HG03571 (cell line): ENCODE measurements at regions not wholly inside any gene's neighbourhood (a gene's known extent, or its start where the extent isn't known, plus 50 kb on each side); places are given as distances from the start of the nearest gene placed in this dataset.

Experiments
- ATAC-seq: cut with Tn5 transposase; IDR thresholded peaks from one replicate; pipeline ENCODE4 v1.9.1; 2021; ENCODE audit not compliant: unreplicated experiment

DNA sequence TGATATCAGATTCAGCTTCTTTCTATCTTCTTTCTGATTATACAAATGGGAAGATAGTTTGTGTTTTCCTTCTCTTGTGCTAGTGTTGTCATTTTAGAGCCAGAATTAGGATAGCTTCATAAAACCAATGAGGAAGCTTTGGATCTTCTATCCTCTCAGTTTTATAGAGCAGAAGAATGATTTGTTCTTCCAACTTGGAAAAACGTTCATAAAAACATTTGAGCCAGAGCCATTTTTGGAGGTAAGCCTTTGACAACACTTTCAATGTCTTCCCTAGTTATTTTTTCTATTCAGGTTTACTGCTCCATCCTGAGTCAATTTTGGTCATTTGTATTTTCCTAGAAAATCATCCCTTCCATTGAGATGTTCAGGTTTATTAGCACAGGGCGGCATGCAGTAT, 91.2 kb upstream of the MYOCD start:
- no peak for ATAC-seq

DNA sequence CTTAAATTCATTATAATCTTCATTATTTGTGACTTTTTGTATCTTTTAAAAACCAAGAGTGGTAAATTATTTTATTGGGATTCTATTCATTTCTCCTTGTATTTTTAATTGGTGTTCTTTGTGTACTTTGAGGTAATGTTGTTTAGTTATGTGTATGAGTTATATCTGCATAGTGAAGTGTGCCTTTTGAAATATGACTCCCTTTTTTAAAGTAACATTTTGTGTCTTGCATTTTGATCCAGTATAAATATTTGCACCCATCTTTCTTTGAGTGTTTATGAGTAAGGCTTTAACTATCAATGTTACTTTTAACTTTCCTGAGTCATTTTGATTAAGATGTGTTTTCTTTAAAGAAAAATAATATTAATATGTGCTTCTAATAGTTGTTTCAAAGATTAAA, 90.0 kb upstream of the MYOCD start:
- ATAC-seq: no peak

DNA sequence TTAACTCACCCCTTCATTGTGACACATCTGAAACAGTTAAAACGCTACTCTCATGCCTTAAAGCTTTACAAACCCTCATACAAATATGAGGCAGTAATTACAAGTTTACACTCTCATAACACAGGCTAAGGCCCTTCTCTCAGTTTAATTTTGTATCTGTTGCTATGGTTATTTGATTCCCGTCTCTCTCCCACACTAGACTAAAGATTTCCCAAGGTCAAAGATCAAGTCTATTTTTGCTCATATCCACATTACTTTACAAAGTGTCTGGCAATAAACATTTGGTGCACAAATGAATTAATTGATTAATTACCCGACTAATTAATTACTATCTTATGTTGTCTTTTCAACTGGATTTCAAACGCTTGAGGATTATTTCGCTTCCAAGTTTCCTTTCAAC, 86.4 kb upstream of the MYOCD start:
- no peak for ATAC-seq

DNA sequence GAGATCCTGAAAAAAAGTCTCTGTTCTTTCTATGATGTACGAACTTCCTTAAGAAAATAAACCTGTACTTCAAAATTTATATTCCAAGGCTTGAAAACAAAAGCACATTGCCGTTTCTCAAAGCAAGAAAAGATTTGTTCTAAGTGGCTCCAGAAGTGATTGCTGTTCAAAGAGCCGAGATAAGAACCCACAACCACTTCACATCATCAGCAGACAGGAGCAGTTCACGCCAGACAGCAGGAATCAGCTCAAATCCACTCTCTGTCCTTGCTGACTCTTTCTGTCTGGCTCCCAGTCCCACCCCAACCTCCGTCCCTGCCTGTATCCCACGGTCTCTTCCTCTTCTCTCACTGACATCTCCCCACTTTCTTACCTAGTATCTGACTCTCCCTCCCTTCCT, 85.0 kb upstream of the MYOCD start:
- no peak for ATAC-seq

DNA sequence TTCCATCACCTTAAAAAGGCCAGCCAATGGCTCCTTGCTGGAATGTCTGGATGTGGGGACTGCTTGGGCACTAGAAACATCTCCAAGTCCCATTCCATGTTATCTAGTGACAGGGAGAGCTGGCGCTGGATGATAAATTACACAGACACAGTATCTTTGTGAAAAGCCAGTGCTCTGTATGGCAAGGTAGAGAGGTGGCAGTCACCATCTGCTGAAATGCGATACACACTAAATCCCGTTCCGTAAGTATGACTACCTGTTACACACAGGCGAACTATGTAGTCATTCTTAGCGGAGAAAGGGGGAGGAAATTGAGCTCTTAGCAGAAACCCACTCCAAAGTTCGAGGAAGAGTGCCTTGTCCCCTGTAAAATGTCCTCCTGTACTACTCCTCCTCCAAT, 81.0 kb upstream of the MYOCD start:
- no peak for ATAC-seq

DNA sequence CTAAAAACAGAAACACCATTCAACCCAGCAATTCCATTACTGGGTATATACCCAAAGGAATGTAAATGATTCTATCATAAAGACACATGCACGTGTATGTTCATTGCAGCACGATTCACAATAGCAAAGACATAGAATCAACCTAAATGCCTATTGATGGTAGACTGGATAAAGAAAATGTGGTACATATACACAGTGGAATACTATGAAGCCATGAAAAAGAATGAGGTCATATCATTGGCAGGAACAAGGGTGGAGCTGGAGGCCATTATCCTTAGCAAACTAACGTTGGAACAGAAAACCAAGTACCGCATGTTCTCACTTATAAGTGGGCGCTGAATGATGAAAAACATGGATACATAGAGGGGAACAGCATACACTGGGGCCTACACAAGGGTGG, 77.2 kb upstream of the MYOCD start:
- no peak for ATAC-seq

DNA sequence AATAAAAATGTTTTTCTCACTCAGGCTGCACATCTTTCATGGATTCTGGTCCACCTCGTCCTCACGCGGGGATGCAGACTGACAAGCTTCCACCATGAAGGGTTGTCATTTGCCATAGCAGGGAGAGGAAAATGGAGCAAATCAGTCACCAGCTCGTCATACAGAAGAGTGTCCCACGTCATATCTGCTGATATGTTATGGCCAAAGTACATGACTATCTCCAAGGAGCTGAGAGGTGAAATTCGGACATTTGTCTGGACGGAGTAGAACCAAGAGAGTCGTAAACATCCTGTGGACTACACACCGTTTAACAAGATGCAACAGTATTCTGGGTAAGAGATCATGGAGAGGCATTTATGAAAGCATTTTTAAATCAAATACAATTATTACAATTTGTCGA, 75.3 kb upstream of the MYOCD start:
- no peak for ATAC-seq

DNA sequence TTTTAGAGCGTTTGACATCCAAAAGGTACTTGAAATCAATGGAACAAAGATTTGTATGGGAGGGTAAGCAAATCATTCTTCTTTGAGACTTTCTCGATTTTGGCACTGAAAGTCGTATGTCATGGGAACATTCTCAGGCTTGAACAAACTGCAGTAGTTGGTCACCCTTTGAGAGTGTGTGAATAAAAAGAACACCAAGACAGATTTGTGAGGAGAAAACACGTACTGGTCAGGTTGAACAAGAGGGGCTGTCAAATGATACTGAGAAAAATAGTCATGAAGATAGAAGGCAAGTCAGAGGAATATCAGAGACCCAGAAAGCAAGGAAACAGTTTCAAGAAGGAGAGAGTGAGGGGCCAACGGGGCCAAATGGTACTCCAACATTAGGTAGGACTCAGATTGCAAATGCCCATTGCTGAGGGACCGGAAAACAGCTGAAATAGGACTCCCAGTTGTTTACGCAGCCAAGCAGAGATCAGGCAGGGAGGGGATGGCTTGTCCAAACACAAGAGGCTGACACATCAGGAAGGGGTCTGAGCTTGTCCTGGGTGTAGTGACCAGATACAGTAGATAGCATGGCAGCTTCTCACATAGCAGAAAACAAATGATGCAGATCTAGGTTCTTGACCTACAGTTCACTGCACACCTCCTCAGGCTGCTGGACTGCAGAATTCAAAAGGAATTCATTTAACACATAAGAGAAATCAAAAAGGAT, 74.5 kb upstream of the MYOCD start:
- ATAC-seq: no peak

DNA sequence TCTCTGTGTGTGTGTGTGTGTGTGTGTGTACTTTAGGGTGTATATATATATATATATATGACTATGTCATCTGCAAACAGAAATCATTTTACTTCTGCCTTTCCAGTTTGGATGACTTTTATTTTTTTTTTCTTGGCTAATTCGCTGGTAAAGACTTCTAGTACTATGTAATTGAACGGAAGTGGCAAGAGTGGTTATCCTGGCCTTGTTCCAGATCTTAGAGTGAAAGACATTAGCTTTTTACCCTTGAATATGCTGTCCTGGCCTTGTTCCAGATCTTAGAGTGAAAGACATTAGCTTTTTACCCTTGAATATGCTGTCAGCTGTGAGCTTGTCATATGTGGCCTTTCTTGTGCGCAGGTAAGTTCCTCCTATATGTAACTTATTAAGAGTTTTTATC, 72.7 kb upstream of the MYOCD start:
- ATAC-seq: no peak

DNA sequence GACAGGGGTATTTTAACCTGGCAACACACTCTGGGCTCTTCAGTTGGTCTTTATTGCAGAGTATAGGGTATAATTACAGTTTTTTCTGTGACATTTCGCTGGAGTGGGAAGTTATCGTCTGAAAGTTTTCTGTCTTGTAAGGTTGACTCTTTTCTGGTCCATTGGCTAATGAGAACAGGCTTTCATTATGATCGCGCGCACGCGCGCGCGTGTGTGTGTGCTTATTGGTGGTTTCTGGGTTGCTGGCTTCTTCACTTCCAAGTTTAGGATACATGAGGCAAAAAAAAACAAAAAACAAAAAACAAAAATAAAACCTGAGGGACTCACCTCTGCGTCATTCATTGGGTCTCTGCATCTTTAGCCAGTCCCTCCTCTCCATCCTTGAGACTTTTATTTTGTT, 68.7 kb upstream of the MYOCD start:
- ATAC-seq: no peak

DNA sequence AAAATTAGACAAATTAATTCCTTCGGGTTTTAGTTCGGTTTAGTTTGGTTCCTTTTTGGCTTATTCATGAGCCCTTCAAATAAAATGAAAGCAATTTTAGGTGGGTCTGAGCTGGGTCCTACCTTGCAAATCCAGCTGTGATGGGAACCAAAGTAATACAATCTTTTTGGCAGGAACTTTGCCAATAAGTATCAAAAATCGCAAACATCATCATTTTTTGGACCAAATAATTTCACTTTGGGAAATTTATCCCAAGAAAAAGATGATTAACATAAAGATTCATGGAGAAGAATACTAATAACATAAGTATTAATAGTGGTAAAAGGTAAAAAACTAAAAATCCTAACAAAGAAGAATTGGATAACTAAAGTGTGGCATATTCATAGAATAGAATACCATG, 67.8 kb upstream of the MYOCD start:
- ATAC-seq: no peak

DNA sequence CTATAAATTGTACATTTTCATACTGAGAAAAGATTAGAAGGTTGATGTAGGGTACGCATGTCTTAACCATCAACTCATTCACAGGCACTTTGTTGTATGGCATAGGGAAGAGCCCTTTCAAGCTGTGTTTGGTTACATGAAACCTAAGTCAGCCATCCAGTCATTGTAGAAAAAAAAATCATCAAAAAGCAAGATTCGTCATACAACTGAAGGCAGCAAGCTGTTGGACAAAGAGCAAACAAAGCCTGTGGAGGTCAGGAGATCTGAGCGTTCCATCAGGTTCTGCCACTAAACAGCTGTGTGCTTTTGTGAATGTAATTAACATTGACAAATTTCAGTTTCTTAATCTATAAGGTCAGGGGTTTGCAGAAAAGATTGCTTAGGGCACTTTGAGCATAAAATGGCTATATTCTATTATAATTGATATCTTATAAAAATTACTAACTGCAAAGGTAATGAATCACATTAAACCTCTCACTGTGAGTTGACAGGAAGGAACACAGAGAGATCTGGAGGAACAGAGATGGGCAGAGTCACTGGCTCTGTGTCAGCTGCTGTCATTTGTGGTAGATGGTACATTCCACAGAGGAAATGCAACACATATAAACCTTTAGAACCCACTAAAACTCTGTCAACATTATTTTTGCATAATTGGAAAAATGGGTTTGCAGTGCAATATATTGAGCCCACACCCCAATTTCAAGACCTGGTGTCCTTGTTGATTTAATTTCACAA, 66.3 kb upstream of the MYOCD start:
- no peak for ATAC-seq

DNA sequence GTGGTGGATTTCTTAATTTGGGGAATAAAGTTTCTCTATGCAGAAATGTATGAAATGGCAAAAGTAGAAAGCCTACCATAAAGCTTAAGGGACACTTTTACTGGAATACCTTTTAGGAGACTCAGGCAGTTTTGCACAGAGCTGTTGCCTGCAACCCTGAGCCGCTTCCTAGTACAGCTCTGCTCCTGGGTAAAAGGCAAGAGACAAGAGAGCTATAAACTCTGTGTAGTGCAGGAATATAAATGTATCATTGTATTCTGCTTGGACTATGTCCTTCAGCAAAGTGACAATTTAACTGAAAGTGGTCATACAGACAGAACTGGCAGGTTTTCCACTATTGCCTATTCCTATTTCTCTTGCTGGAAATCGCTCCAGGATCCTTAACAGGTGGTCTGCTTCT, 65.3 kb upstream of the MYOCD start:
- no peak for ATAC-seq

DNA sequence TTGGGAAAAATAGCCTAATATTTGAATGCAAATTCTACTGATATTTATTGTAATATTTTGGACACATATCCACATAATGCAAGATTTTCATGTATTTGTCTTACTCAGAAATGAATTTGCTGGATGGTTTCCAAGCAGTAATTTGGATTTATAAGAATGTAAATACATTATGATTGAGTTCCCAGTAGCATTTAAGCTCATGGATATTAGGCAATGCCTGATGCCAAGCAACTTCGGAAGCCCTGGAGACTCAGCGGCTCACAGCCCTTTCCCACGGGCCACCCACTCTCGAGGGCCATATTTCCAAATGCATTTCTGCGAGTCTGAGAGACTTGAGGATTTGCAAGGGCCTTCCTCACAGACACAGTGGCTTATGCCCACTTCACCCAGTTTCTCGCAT, 62.1 kb upstream of the MYOCD start:
- ATAC-seq: no peak

DNA sequence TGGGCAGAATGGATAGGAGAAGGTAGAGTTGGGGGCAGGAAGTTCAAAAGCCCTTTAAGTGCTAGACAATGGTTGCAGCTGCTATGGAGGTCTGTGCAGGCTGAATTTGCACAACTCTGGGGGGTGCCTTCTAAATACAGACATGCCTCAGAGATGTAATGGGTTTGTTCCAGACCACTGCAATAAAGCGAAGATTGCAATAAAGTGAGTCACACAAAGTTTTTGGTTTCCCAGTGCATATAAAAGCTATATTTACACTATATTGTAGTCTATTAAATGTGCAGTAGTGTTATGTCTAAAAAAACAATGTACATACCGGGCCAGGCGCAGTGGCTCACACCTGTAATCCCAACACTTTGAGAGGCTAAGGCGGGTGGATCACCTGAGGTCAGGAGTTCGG, 60.5 kb upstream of the MYOCD start:
- ATAC-seq: no peak

DNA sequence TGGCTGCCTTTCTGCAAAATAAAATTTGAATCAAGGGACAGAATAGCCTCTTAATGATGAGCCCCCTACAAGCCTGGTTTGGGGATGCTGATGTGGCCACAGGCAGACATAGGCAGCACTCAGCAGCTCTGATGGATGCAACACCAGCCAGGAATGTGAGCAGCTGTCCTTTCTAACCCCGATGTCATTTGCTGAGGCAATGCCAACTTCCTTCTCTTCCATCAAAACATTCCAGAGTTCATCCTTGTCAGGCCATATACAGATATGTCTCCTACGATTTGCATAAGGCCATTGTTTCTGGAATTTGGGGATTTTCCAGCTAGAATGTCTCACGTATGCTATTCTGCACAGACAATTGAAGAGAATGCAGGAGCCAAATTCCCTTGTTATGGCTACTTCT, 52.1 kb upstream of the MYOCD start:
- ATAC-seq: no peak
